GM12878 (cell line): ENCODE measurements at regions not wholly inside any gene's neighbourhood (a gene's known extent, or its start where the extent isn't known, plus 50 kb on each side); places are given as distances from the start of the nearest gene placed in this dataset.

Source experiments
- ATAC-seq: fragments of 200-7000 bp; cut with Tn5 transposase; 3 replicates; pipeline ENCODE4 v1.9.1; 2020; ENCODE audit warnings: mild to moderate bottlenecking, moderate library complexity
- BruUV-seq: library from RNA; stranded (reverse); fragments of 400-500 nt; replicated peaks from 2 replicates; lab custom pipeline; 2021; lab: Mats Ljungman, UMichigan
- CTCF ChIA-PET: fragments of 300-600 bp; sonication (Branson Sonifier 250); formaldehyde crosslinking; extraction: SDS; loops from one replicate; lab custom pipeline; 2021; ENCODE audit warnings: inconsistent platforms; lab: Yijun Ruan, JAX
- POLR2A ChIA-PET: fragments of 350-600 bp; formaldehyde crosslinking; extraction: SDS; loops from one replicate; lab custom pipeline; 2021; ENCODE audit warnings: inconsistent platforms; lab: Charles Lee
- RAD21 ChIA-PET: fragments of 300-600 bp; sonication (Branson Sonifier 250); formaldehyde crosslinking; loops from one replicate; lab custom pipeline; 2023; ENCODE audit warnings: antibody characterized with exemption; ENCODE audit not compliant: unreplicated experiment; lab: Charles Lee
- SMC1A ChIA-PET: fragments of 300-600 bp; sonication (Branson Sonifier 250); formaldehyde crosslinking; loops from one replicate; lab custom pipeline; 2023; ENCODE audit not compliant: unreplicated experiment, uncharacterized antibody; lab: Charles Lee
- DNase-seq: peaks from one replicate; pipeline ENCODE4 v3.0.0-alpha.2; 2011; ENCODE audit warnings: low read depth, low spot score
- FAIRE-seq: peaks from 3 replicates; lab custom pipeline; 2011; peaks lifted over from hg19 to GRCh38; lab: Jason Lieb, UNC
- H2AFZ ChIP-seq: 2 replicates; pipeline ENCODE4 v1.6.0; 2011; ENCODE audit warnings: low read depth, low read length, control low read depth; ENCODE audit not compliant: control insufficient read depth
- H3K27ac ChIP-seq: 2 replicates; pipeline ENCODE4 v1.5.1; 2011; ENCODE audit warnings: control low read depth; ENCODE audit not compliant: control insufficient read depth, insufficient read depth
- H3K27me3 ChIP-seq, 2 experiments: replicated peaks in 1 of 2; 2 replicates each; pipeline versions ENCODE4 v1.6.0 to v1.6.1; 2011; ENCODE audit warnings: low read length in 1 of 2; ENCODE audit not compliant: control insufficient read depth in 2 of 2, insufficient read depth in 2 of 2
- H3K36me3 ChIP-seq, 2 experiments: 2 replicates each; pipeline ENCODE4 v1.5.1; 2011; ENCODE audit warnings: low read length in 1 of 2; ENCODE audit not compliant: control insufficient read depth in 2 of 2, insufficient read depth in 2 of 2
- H3K4me1 ChIP-seq: 2 replicates; pipeline ENCODE4 v1.6.1; 2011; ENCODE audit warnings: mild to moderate bottlenecking, low read length, moderate library complexity, mixed read lengths; ENCODE audit not compliant: control insufficient read depth, insufficient read depth
- H3K4me2 ChIP-seq: 2 replicates; pipeline ENCODE4 v1.6.0; 2011; ENCODE audit warnings: control low read depth; ENCODE audit not compliant: control insufficient read depth, insufficient read depth
- H3K4me3 ChIP-seq: fragments of 200-600 bp; sonication (generic); 2 replicates; pipeline ENCODE4 v1.5.1; 2016
- H3K79me2 ChIP-seq: 2 replicates; pipeline ENCODE4 v1.6.0; 2011; ENCODE audit warnings: low read length; ENCODE audit not compliant: control insufficient read depth, insufficient read depth
- H3K9ac ChIP-seq: 2 replicates; pipeline ENCODE4 v1.8.0; 2011; ENCODE audit warnings: low read length, control low read depth, mixed read lengths; ENCODE audit not compliant: control insufficient read depth, insufficient read depth
- H3K9me3 ChIP-seq: replicated peaks from 3 replicates; pipeline ENCODE4 v1.5.1; 2011; ENCODE audit warnings: mild to moderate bottlenecking, low read length; ENCODE audit not compliant: control insufficient read depth, insufficient read depth
- H4K20me1 ChIP-seq: 2 replicates; pipeline ENCODE4 v1.6.0; 2011; ENCODE audit not compliant: control insufficient read depth, insufficient read depth
- CBX3 ChIP-seq: fragments of 200-600 bp; sonication (generic); IDR thresholded peaks from 2 replicates; pipeline ENCODE4 v1.6.1; 2016; ENCODE audit warnings: low read depth, borderline replicate concordance
- CHD2 ChIP-seq: IDR thresholded peaks from 2 replicates; pipeline ENCODE4 v1.6.1; 2011; ENCODE audit warnings: low read depth, low read length, improper control_type of control experiment, borderline replicate concordance
- CHD4 ChIP-seq: fragments of 200-600 bp; sonication (generic); IDR thresholded peaks from 2 replicates; pipeline ENCODE4 v1.6.1; 2016; ENCODE audit warnings: mild to moderate bottlenecking
- DPF2 ChIP-seq: fragments of 450-650 bp; IDR thresholded peaks from 2 replicates; pipeline ENCODE4 v1.6.1; 2017; ENCODE audit warnings: mild to moderate bottlenecking
- JUND ChIP-seq: IDR thresholded peaks from 2 replicates; pipeline ENCODE4 v1.6.1; 2012; ENCODE audit warnings: low read depth, mild to moderate bottlenecking, low read length, improper control_type of control experiment, moderate library complexity
- NBN ChIP-seq: fragments of 450-650 bp; IDR thresholded peaks from 2 replicates; pipeline ENCODE4 v1.6.1; 2016
- NFYA ChIP-seq: IDR thresholded peaks from 2 replicates; pipeline ENCODE4 v1.6.1; 2011; ENCODE audit warnings: low read depth, mild to moderate bottlenecking, low read length, improper control_type of control experiment, borderline replicate concordance
- NRF1 ChIP-seq: conservative IDR thresholded peaks from 2 replicates; pipeline ENCODE4 v1.6.1; 2011; ENCODE audit warnings: mild to moderate bottlenecking, low read depth, low read length, improper control_type of control experiment
- POLR2AphosphoS5 ChIP-seq: IDR thresholded peaks from 2 replicates; pipeline ENCODE4 v1.6.1; 2011; ENCODE audit warnings: mild to moderate bottlenecking, low read length, inconsistent platforms
- RELA ChIP-seq: fragments of 450-650 bp; IDR thresholded peaks from 2 replicates; pipeline ENCODE4 v1.8.0; 2014; ENCODE audit warnings: borderline replicate concordance; ENCODE audit not compliant: partially characterized antibody
- RUNX3 ChIP-seq: IDR thresholded peaks from 2 replicates; pipeline ENCODE4 v1.6.1; 2012; ENCODE audit warnings: low read length, inconsistent platforms
- SPI1 ChIP-seq: IDR thresholded peaks from 2 replicates; pipeline ENCODE4 v1.6.1; 2011; ENCODE audit warnings: low read depth, mild to moderate bottlenecking, low read length, moderate library complexity, borderline replicate concordance; ENCODE audit not compliant: insufficient read depth
- STAT1 ChIP-seq: fragments of 450-650 bp; conservative IDR thresholded peaks from 2 replicates; pipeline ENCODE4 v1.6.1; 2014; ENCODE audit warnings: antibody characterized with exemption, mild to moderate bottlenecking
- WRNIP1 ChIP-seq: IDR thresholded peaks from 2 replicates; pipeline ENCODE4 v1.6.1; 2011; ENCODE audit warnings: low read depth, low read length, improper control_type of control experiment, borderline replicate concordance
- ZBTB33 ChIP-seq: fragments of 450-650 bp; IDR thresholded peaks from 2 replicates; pipeline ENCODE4 v1.6.1; 2017; ENCODE audit warnings: mild to moderate bottlenecking
- WGBS: methylation state at CpG from one replicate; pipeline ENCODE4 v1.1.6; 2016; ENCODE audit warnings: low lambda C conversion rate; ENCODE audit not compliant: insufficient replicate concordance, insufficient coverage; ENCODE audit errors: missing lambda C conversion rate; 5-methylcytosine and 5-hydroxymethylcytosine counted together
- in situ Hi-C: fragments of 300-500 bp; cut with MboI; formaldehyde crosslinking; loops from 9 replicates; pipeline ENCODE4 v1.14.3; 2018; ENCODE audit warnings: mixed read lengths
- intact Hi-C: fragments of 100-400 bp; cut with micrococcal nuclease; formaldehyde crosslinking; loops from one replicate; pipeline ENCODE4 v1.14.2; 2022; ENCODE audit not compliant: unreplicated experiment

GRCh38 chr5:68381060-68381459, 165.5 kb downstream of the PIK3R1 start:
- SMC1A ChIA-PET = interaction anchor here (0.8 to 1.2 kb wide), 4 partner anchors 19 to 95 kb away, joined by 3 to 5 read pairs (median 4); no protein-coding TSS in a partner anchor
- no peak overlapping the region for H3K4me3 ChIP-seq
- H3K9ac ChIP-seq = no peak overlapping the region
- in situ Hi-C loops = no loop called here
- no peaks in the 10 kb centered on the region for H3K9me3 ChIP-seq
- RAD21 ChIA-PET = interaction anchor here (0.8 kb wide), 1 partner anchor 95 kb away, joined by 4 read pairs; no protein-coding TSS in a partner anchor
- H3K4me1 ChIP-seq = peaks cover 14% of the 10 kb centered on the region
- intact Hi-C loops = no loop called here
- ATAC-seq (no peak), DNase-seq (no peak), FAIRE-seq (no peak)
- no peaks in the 10 kb centered on the region for H3K36me3 ChIP-seq
- CTCF ChIA-PET = interaction anchor here (0.8 kb wide), 2 partner anchors 19 to 32 kb away, joined by 3 read pairs; no protein-coding TSS in a partner anchor
- H3K4me2 ChIP-seq = no peak overlapping the region
- no peak overlapping the region for H3K27ac ChIP-seq
- H2AFZ ChIP-seq = no peak overlapping the region
- POLR2A ChIA-PET = no interaction called here
- no peaks in the 10 kb centered on the region for H3K27me3 ChIP-seq
- H3K79me2 ChIP-seq = no peaks in the 10 kb centered on the region
- H4K20me1 ChIP-seq = no peaks in the 10 kb centered on the region
- TF ChIP-seq WRNIP1 = no peak
- TF ChIP-seq CHD4 = no peak
- TF ChIP-seq CBX3 = no peak
- TF ChIP-seq NFYA = no peak
- TF ChIP-seq RELA = no peak
- TF ChIP-seq RUNX3 = no peak
- TF ChIP-seq ZBTB33 = no peak
- no peak for TF ChIP-seq CHD2
- TF ChIP-seq SPI1 = no peak
- TF ChIP-seq POLR2AphosphoS5 = no peak
- no peak for TF ChIP-seq DPF2
- no peak for TF ChIP-seq STAT1
- TF ChIP-seq JUND = no peak
- TF ChIP-seq NRF1 = no peak
- no peak for TF ChIP-seq NBN
- no TSS peak for BruUV-seq
- 41% methylated on average over 3 of the region's 3 CpGs for WGBS
